Mucosa of descending colon (tissue), 3 donors: ENCODE measurements at regions not wholly inside any gene's neighbourhood (a gene's known extent, or its start where the extent isn't known, plus 50 kb on each side); places are given as distances from the start of the nearest gene placed in this dataset.

Experiments
- ATAC-seq: fragments of 200-7000 bp; cut with Tn5 transposase; one replicate; pipeline ENCODE4 v1.9.1; 2020; ENCODE audit warnings: mild to moderate bottlenecking, moderate library complexity
- DNase-seq, 3 donors: peaks; one replicate each; pipeline ENCODE4 v3.0.0-alpha.2; 2020
- H3K36me3 ChIP-seq: fragments of 200-600 bp; one replicate; pipeline ENCODE4 v1.8.0; 2021; ENCODE audit warnings: low read depth, mild to moderate bottlenecking
- H3K4me1 ChIP-seq: fragments of 200-600 bp; one replicate; pipeline ENCODE4 v1.8.0; 2021; ENCODE audit warnings: low read depth, mild to moderate bottlenecking
- H3K4me3 ChIP-seq: fragments of 200-600 bp; one replicate; pipeline ENCODE4 v1.8.0; 2021; ENCODE audit warnings: mild to moderate bottlenecking
- H3K9me3 ChIP-seq: fragments of 200-600 bp; one replicate; pipeline ENCODE4 v1.8.0; 2021; ENCODE audit warnings: mild to moderate bottlenecking
- intact Hi-C, 2 donors: fragments of 100-400 bp; cut with DNase I in 1 of 2; cut with micrococcal nuclease in 1 of 2; formaldehyde crosslinking; loops; one replicate each; pipeline versions ENCODE4 v1.11.0 to v1.11.1; 2022; cut with DNase I, micrococcal nuclease
- TF ChIP-seq, protein P1 (sequence below): fragments of 200-600 bp; IDR thresholded peaks from one replicate; pipeline ENCODE4 v1.8.0; 2022; ENCODE audit warnings: antibody characterized with exemption, mild to moderate bottlenecking
- donor health status: DM: no; HTN: no; CAD: no; lungs with moderate emphysema.
- donor health status: DM: no; HTN: no; CAD: no.
- donor health status: DM: no; HTN: yes; CAD: no.

DNA sequence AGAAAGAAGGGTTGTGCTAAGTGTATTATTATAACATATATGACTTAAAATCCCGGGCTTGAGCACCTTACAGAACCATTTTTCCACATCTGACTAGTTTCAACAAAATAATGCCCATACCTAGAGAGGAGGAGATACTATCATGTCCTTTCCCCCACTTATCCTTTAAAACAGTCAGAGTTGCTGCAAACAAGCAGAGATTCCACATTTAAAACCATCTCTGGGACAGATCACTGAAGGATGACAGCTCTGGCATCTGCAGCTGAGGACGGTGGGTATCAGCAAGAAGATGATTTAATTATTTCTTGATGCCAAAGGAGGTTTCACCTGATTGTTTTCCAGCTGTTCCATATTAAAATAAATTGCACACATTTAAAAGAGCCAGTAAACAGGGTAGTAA lies 328.0 kb upstream of the TMTC1 start:
- TF ChIP-seq, protein P1, sequence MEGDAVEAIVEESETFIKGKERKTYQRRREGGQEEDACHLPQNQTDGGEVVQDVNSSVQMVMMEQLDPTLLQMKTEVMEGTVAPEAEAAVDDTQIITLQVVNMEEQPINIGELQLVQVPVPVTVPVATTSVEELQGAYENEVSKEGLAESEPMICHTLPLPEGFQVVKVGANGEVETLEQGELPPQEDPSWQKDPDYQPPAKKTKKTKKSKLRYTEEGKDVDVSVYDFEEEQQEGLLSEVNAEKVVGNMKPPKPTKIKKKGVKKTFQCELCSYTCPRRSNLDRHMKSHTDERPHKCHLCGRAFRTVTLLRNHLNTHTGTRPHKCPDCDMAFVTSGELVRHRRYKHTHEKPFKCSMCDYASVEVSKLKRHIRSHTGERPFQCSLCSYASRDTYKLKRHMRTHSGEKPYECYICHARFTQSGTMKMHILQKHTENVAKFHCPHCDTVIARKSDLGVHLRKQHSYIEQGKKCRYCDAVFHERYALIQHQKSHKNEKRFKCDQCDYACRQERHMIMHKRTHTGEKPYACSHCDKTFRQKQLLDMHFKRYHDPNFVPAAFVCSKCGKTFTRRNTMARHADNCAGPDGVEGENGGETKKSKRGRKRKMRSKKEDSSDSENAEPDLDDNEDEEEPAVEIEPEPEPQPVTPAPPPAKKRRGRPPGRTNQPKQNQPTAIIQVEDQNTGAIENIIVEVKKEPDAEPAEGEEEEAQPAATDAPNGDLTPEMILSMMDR, result no peak
- Histone ChIP-seq H3K4me3 (no peak overlapping the region), H3K4me1 (no peaks in the 10 kb centered on the region), H3K9me3 (peaks cover 20% of the 10 kb centered on the region), H3K36me3 (no peaks in the 10 kb centered on the region)
- ATAC-seq, result no peak
- intact Hi-C loops, result no loop called here
- DNase-seq, result no peak

- Histone ChIP-seq H3K36me3 (no peaks in the 10 kb centered on the region), H3K9me3 (peaks cover 20% of the 10 kb centered on the region), H3K4me3 (no peak overlapping the region), H3K4me1 (no peaks in the 10 kb centered on the region)
- ATAC-seq (no peak), DNase-seq (no peak)
- TF ChIP-seq, protein P1, result no peak
- intact Hi-C loops, result no loop called here
Observed at GRCh38 chr12:30110958-30111586, 327.3 kb upstream of the TMTC1 start.

GRCh38 chr12:30110498-30110897 lies 326.8 kb upstream of the TMTC1 start:
- no peak overlapping the region for H3K4me3 ChIP-seq
- intact Hi-C loops, result no loop called here
- peaks cover 20% of the 10 kb centered on the region for H3K9me3 ChIP-seq
- no peaks in the 10 kb centered on the region for H3K36me3 ChIP-seq
- no peak for ATAC-seq
- TF ChIP-seq, protein P1, result no peak
- H3K4me1 ChIP-seq, result no peaks in the 10 kb centered on the region
- DNase-seq, result no peak

DNA sequence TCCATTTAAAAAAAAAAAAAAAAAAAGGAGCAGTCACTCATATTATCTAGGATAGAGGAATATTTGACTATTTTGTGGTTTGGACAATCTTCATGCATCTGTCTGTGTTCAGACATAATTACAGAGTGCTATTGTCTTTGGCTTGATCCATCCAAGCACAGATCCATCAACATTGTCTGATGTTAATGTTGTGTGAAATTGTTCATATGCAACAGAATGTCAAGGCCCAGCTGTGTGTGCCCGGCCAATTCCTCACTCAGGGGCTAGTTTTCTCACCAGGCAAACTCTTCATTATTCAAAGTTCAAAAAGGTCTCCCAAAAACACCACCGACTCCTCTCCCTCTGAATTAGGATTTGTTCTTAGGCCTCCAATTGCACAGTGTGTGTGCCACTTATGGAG lies 324.9 kb upstream of the TMTC1 start:
- no peaks in the 10 kb centered on the region for H3K36me3 ChIP-seq
- TF ChIP-seq, protein P1, result no peak
- H3K9me3 ChIP-seq, result peaks cover 17% of the 10 kb centered on the region
- ATAC-seq, result no peak
- no peak overlapping the region for H3K4me3 ChIP-seq
- no peak for DNase-seq
- intact Hi-C loops, result no loop called here
- H3K4me1 ChIP-seq, result no peaks in the 10 kb centered on the region

- ATAC-seq, result no peak
- Histone ChIP-seq H3K4me1 (no peaks in the 10 kb centered on the region), H3K36me3 (no peaks in the 10 kb centered on the region), H3K9me3 (peaks cover 19% of the 10 kb centered on the region), H3K4me3 (no peak overlapping the region)
- no peak for DNase-seq
- intact Hi-C loops, result no loop called here
- TF ChIP-seq, protein P1, result no peak
Observed at GRCh38 chr12:30106204-30106965, 322.6 kb upstream of the TMTC1 start.
